ENCODE measurements at regions not wholly inside any gene's neighbourhood (a gene's known extent, or its start where the extent isn't known, plus 50 kb on each side); places are given as distances from the start of the nearest gene placed in this dataset.

GRCh38 chr3:162274070-162274469 lies 777.5 kb downstream of the OTOL1 start:
- H3K27me3 ChIP-seq: no peaks in the 10 kb centered on the region
- intact Hi-C loops (cut with DNase I; ENCODE audit: low total_unique reads): no loop called here
- no peaks in the 10 kb centered on the region for H3K36me3 ChIP-seq
- H3K9me3 ChIP-seq: no peaks in the 10 kb centered on the region
- TF ChIP-seq CTCF (IDR thresholded peaks at IDR 0.05): no peak
- no peaks in the 10 kb centered on the region for H3K4me1 ChIP-seq
- H3K4me3 ChIP-seq: no peak overlapping the region
- no peak for DNase-seq
- no peak overlapping the region for H3K27ac ChIP-seq

GRCh38 chr3:162278834-162279233 lies 782.2 kb downstream of the OTOL1 start:
- DNase-seq: no peak
- Histone ChIP-seq H3K4me1 (no peaks in the 10 kb centered on the region), H3K9me3 (no peaks in the 10 kb centered on the region), H3K27ac (no peak overlapping the region), H3K27me3 (no peaks in the 10 kb centered on the region), H3K4me3 (no peak overlapping the region), H3K36me3 (no peaks in the 10 kb centered on the region)
- intact Hi-C loops (cut with DNase I; ENCODE audit: low total_unique reads): no loop called here
- TF ChIP-seq CTCF (IDR thresholded peaks at IDR 0.05): no peak

GRCh38 chr3:162285259-162285658 lies 788.7 kb downstream of the OTOL1 start:
- no peak overlapping the region for H3K4me3 ChIP-seq
- H3K27me3 ChIP-seq: no peaks in the 10 kb centered on the region
- no peaks in the 10 kb centered on the region for H3K36me3 ChIP-seq
- H3K27ac ChIP-seq: no peak overlapping the region
- TF ChIP-seq CTCF (IDR thresholded peaks at IDR 0.05): no peak
- no peaks in the 10 kb centered on the region for H3K4me1 ChIP-seq
- no peak for DNase-seq
- no peaks in the 10 kb centered on the region for H3K9me3 ChIP-seq
- intact Hi-C loops (cut with DNase I; ENCODE audit: low total_unique reads): no loop called here

GRCh38 chr3:162287600-162287999 lies 791.0 kb downstream of the OTOL1 start:
- no peak for TF ChIP-seq CTCF (IDR thresholded peaks at IDR 0.05)
- DNase-seq: no peak
- Histone ChIP-seq H3K4me1 (no peaks in the 10 kb centered on the region), H3K9me3 (no peaks in the 10 kb centered on the region), H3K27ac (no peak overlapping the region), H3K27me3 (no peaks in the 10 kb centered on the region), H3K4me3 (no peak overlapping the region), H3K36me3 (no peaks in the 10 kb centered on the region)
- intact Hi-C loops (cut with DNase I; ENCODE audit: low total_unique reads): no loop called here

GRCh38 chr3:162292409-162292808 lies 795.8 kb downstream of the OTOL1 start:
- H3K9me3 ChIP-seq: no peaks in the 10 kb centered on the region
- DNase-seq: no peak
- intact Hi-C loops (cut with DNase I; ENCODE audit: low total_unique reads): no loop called here

More at GRCh38 chr3:162292409-162292808, 795.8 kb downstream of the OTOL1 start:
- TF ChIP-seq CTCF (IDR thresholded peaks at IDR 0.05): no peak
- Histone ChIP-seq H3K27me3 (no peaks in the 10 kb centered on the region), H3K36me3 (no peaks in the 10 kb centered on the region), H3K27ac (no peak overlapping the region), H3K4me1 (no peaks in the 10 kb centered on the region), H3K4me3 (no peak overlapping the region)

Measured in tibial artery (tissue), 4 donors.